ENCODE measurements at regions not wholly inside any gene's neighbourhood (a gene's known extent, or its start where the extent isn't known, plus 50 kb on each side); places are given as distances from the start of the nearest gene placed in this dataset.

DNA sequence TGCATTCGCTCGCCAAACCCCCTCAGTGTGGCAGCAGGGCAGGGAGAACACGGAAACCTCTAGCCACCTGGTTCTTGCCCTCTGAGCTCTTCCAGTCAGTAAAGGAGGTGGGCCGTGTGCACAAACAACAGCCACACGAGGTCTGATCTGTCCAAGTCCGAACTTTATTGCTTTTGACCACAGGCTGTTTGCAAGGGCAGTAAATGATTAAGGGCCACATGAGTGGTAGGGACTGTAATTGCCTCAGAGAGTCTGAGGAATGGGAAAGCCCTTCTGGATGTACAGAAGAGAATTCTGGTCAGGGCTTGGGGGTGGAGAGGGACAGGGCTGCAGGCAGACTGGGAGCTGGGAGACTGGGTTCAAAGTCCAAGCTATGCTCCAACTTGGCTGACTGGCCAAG, 75.7 kb upstream of the LHX1 start:
- no peak for TF ChIP-seq FOXP2 (optimal IDR thresholded peaks at IDR 0.05; ENCODE audit: borderline replicate concordance, extremely low read depth, extremely low read length, insufficient read depth)
- TF ChIP-seq TAF1 (IDR thresholded peaks at IDR 0.05; ENCODE audit: borderline replicate concordance, insufficient read depth, low read length), result no peak
- TF ChIP-seq SIN3A (IDR thresholded peaks at IDR 0.05; ENCODE audit: borderline replicate concordance, insufficient read depth, low read length), result no peak
- no peak for TF ChIP-seq POLR2AphosphoS5 (IDR thresholded peaks at IDR 0.05; ENCODE audit: low read depth, low read length)
- TF ChIP-seq, protein P1, sequence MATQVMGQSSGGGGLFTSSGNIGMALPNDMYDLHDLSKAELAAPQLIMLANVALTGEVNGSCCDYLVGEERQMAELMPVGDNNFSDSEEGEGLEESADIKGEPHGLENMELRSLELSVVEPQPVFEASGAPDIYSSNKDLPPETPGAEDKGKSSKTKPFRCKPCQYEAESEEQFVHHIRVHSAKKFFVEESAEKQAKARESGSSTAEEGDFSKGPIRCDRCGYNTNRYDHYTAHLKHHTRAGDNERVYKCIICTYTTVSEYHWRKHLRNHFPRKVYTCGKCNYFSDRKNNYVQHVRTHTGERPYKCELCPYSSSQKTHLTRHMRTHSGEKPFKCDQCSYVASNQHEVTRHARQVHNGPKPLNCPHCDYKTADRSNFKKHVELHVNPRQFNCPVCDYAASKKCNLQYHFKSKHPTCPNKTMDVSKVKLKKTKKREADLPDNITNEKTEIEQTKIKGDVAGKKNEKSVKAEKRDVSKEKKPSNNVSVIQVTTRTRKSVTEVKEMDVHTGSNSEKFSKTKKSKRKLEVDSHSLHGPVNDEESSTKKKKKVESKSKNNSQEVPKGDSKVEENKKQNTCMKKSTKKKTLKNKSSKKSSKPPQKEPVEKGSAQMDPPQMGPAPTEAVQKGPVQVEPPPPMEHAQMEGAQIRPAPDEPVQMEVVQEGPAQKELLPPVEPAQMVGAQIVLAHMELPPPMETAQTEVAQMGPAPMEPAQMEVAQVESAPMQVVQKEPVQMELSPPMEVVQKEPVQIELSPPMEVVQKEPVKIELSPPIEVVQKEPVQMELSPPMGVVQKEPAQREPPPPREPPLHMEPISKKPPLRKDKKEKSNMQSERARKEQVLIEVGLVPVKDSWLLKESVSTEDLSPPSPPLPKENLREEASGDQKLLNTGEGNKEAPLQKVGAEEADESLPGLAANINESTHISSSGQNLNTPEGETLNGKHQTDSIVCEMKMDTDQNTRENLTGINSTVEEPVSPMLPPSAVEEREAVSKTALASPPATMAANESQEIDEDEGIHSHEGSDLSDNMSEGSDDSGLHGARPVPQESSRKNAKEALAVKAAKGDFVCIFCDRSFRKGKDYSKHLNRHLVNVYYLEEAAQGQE (IDR thresholded peaks at IDR 0.05; ENCODE audit: insufficient read depth in 1 of 2, low read depth in 2 of 2, low read length in 2 of 2), result no peak

GRCh38 chr17:36862116-36862920, 75.0 kb upstream of the LHX1 start:
- TF ChIP-seq, protein P1 (IDR thresholded peaks at IDR 0.05; ENCODE audit: insufficient read depth in 1 of 2, low read depth in 2 of 2, low read length in 2 of 2), result no peak
- no peak for TF ChIP-seq FOXP2 (optimal IDR thresholded peaks at IDR 0.05; ENCODE audit: borderline replicate concordance, extremely low read depth, extremely low read length, insufficient read depth)
- no peak for TF ChIP-seq SIN3A (IDR thresholded peaks at IDR 0.05; ENCODE audit: borderline replicate concordance, insufficient read depth, low read length)
- no peak for TF ChIP-seq TAF1 (IDR thresholded peaks at IDR 0.05; ENCODE audit: borderline replicate concordance, insufficient read depth, low read length)

DNA sequence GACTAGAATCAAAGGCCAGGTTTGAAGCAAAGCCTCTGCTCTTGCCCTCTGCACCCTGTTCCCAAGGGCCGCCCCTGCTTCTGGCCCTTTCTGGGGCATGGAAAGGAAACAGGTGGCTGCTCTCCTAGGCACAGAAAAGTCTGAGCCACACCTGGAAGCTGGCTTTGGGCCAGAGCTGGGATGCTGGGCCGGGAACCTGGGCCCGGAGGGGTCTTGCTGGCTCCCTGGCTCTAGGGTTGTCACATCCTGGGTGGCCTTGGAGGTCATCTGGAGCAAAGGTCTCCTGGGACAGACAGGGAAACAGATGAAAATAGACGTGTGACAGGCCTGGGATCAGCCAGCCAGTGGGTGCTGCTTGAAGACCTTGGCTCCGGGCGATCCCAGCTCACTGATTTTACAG, 74.1 kb upstream of the LHX1 start:
- TF ChIP-seq POLR2AphosphoS5 (IDR thresholded peaks at IDR 0.05; ENCODE audit: low read depth, low read length), result no peak
- TF ChIP-seq FOXP2 (optimal IDR thresholded peaks at IDR 0.05; ENCODE audit: borderline replicate concordance, extremely low read depth, extremely low read length, insufficient read depth), result no peak
- TF ChIP-seq TAF1 (IDR thresholded peaks at IDR 0.05; ENCODE audit: borderline replicate concordance, insufficient read depth, low read length), result no peak
- TF ChIP-seq, protein P1 (IDR thresholded peaks at IDR 0.05; ENCODE audit: insufficient read depth in 1 of 2, low read depth in 2 of 2, low read length in 2 of 2), result no peak
- no peak for TF ChIP-seq SIN3A (IDR thresholded peaks at IDR 0.05; ENCODE audit: borderline replicate concordance, insufficient read depth, low read length)

- TF ChIP-seq POLR2AphosphoS5 (IDR thresholded peaks at IDR 0.05; ENCODE audit: low read depth, low read length), result no peak
- no peak for TF ChIP-seq FOXP2 (optimal IDR thresholded peaks at IDR 0.05; ENCODE audit: borderline replicate concordance, extremely low read depth, extremely low read length, insufficient read depth)
- TF ChIP-seq SIN3A (IDR thresholded peaks at IDR 0.05; ENCODE audit: borderline replicate concordance, insufficient read depth, low read length), result no peak
- no peak for TF ChIP-seq TAF1 (IDR thresholded peaks at IDR 0.05; ENCODE audit: borderline replicate concordance, insufficient read depth, low read length)
- TF ChIP-seq, protein P1 (IDR thresholded peaks at IDR 0.05; ENCODE audit: insufficient read depth in 1 of 2, low read depth in 2 of 2, low read length in 2 of 2), result no peak
Observed at GRCh38 chr17:36863676-36864612, 73.3 kb upstream of the LHX1 start.
